ENCODE measurements at regions not wholly inside any gene's neighbourhood (a gene's known extent, or its start where the extent isn't known, plus 50 kb on each side); places are given as distances from the start of the nearest gene placed in this dataset.

GRCh38 chr1:187267827-187268226 is 439.1 kb downstream of the PLA2G4A start:
- TF ChIP-seq ZFX (IDR thresholded peaks at IDR 0.05; ENCODE audit: borderline replicate concordance) (no peak), CTCF (IDR thresholded peaks at IDR 0.05) (no peak)
- no peak overlapping the region for H3K27ac ChIP-seq

DNA sequence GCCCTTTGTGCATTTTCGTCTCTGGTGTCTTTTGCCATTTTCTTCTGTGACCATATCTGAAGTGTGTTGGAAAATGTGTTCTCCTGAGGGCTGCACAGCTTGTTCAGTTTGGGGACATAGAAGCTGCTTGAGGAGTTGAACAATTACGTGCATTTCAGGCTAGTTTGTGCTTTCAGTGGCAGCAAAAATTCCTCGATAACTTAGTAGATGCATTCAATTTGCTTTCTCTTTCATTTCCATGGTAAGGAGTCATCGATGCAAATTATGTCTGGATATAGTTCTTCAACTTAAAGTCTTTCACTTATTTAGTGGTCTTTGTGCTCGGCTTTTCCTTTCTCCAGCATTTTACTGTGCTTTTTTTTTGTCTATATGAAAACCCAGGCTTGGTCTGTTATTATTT is 441.5 kb downstream of the PLA2G4A start:
- TF ChIP-seq ZFX (IDR thresholded peaks at IDR 0.05; ENCODE audit: borderline replicate concordance) = no peak
- no peak for TF ChIP-seq CTCF (IDR thresholded peaks at IDR 0.05)
- no peak overlapping the region for H3K27ac ChIP-seq

- TF ChIP-seq CTCF (IDR thresholded peaks at IDR 0.05) (no peak), ZFX (IDR thresholded peaks at IDR 0.05; ENCODE audit: borderline replicate concordance) (no peak)
- H3K27ac ChIP-seq = no peak overlapping the region
Measured at GRCh38 chr1:187275346-187275745, 446.6 kb downstream of the PLA2G4A start.

DNA sequence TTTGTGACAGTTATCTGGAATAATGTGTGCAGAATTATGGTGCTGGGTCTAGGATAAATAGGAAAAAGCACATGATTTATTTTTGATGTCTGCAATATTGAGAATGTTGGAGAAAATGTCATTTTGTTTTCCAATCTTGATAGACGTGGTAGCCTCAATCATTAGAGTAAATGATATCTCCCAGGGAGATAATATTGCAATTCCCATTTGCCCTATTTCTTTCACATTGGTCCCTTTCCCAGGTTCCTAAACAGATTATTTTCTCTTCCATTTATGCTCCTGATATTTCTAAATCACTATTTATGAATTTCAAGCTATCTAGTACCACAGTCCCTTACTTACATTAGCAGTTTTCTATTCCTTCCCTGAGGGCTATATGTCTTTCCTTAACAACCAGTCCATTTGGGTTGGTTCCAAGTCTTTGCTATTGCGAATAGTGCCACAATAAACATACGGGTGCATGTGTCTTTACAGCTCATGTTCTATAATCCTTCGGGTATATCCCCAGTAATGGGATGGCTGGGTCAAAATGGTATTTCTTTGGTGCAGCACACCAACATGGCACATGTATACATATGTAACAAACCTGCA is 447.3 kb downstream of the PLA2G4A start:
- no peak for TF ChIP-seq ZFX (IDR thresholded peaks at IDR 0.05; ENCODE audit: borderline replicate concordance)
- TF ChIP-seq CTCF (IDR thresholded peaks at IDR 0.05) = no peak
- H3K27ac ChIP-seq = peak overlapping the region; percentile 2; the same call in 1 of the 2 replicates

- TF ChIP-seq CTCF (IDR thresholded peaks at IDR 0.05) (no peak), ZFX (IDR thresholded peaks at IDR 0.05; ENCODE audit: borderline replicate concordance) (no peak)
- peak overlapping the region; percentile 2; the same call in 1 of the 2 replicates for H3K27ac ChIP-seq
Measured at GRCh38 chr1:187276677-187277076, 447.9 kb downstream of the PLA2G4A start.

- no peak overlapping the region for H3K27ac ChIP-seq
- no peak for TF ChIP-seq CTCF (IDR thresholded peaks at IDR 0.05)
- no peak for TF ChIP-seq ZFX (IDR thresholded peaks at IDR 0.05; ENCODE audit: borderline replicate concordance)
Measured at GRCh38 chr1:187280031-187280430, 451.3 kb downstream of the PLA2G4A start.

DNA sequence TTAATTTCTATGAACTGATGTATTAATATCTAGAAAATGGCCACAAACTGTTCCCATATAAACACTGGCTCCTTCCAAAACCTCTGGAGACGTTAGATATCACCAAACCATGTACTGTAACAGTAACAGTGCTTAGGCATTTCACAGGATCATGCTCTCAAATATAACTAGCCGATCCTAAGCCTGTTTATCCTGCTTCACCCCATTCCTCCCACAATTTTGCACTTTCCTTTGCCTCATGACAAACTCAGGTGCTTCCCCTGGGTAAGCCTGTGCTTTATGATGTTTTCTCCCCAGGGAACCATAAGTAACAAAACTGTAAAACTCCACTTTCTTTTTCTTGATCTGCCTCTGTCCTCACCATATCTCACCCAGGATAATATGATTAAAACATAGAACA is 452.3 kb downstream of the PLA2G4A start:
- no peak overlapping the region for H3K27ac ChIP-seq

More for the DNA sequence above, 452.3 kb downstream of the PLA2G4A start:
- TF ChIP-seq CTCF (IDR thresholded peaks at IDR 0.05) (no peak), ZFX (IDR thresholded peaks at IDR 0.05; ENCODE audit: borderline replicate concordance) (no peak)

All from 22Rv1 (cell line).